Psoas muscle (tissue), 7 donors: ENCODE measurements at regions not wholly inside any gene's neighbourhood (a gene's known extent, or its start where the extent isn't known, plus 50 kb on each side); places are given as distances from the start of the nearest gene placed in this dataset.

Source experiments
- ATAC-seq, 4 donors: fragments of 200-7000 bp; cut with Tn5 transposase; one replicate each; pipeline ENCODE4 v1.9.1; 2020; ENCODE audit warnings: moderate library complexity in 3 of 4, mild to moderate bottlenecking in 2 of 4
- DNase-seq, 2 donors: peaks; one replicate each; pipeline ENCODE4 v3.0.0-alpha.2; 2020
- H3K27ac ChIP-seq: fragments of 200-600 bp; one replicate; pipeline ENCODE4 v1.8.0; 2022
- H3K27me3 ChIP-seq, 3 donors: fragments of 200-600 bp in 1 of 3; one replicate each; pipeline versions ENCODE4 v1.6.1 to v1.8.0; 2013 to 2022; ENCODE audit warnings: low read length in 2 of 3, mild to moderate bottlenecking in 2 of 3, moderate library complexity in 1 of 3; ENCODE audit not compliant: insufficient read depth in 3 of 3
- H3K36me3 ChIP-seq, 2 donors: fragments of 200-600 bp in 1 of 2; one replicate each; pipeline versions ENCODE4 v1.6.1 to v1.8.0; 2013 to 2022; ENCODE audit warnings: low read depth in 1 of 2, mild to moderate bottlenecking in 1 of 2, moderate library complexity in 1 of 2; ENCODE audit not compliant: insufficient read depth in 1 of 2
- H3K4me1 ChIP-seq: fragments of 200-600 bp; one replicate; pipeline ENCODE4 v1.8.0; 2022
- H3K4me3 ChIP-seq: fragments of 200-600 bp; one replicate; pipeline ENCODE4 v1.8.0; 2022; ENCODE audit warnings: mild to moderate bottlenecking
- H3K9me3 ChIP-seq: fragments of 200-600 bp; one replicate; pipeline ENCODE4 v1.8.0; 2022
- CTCF ChIP-seq: fragments of 200-600 bp; IDR thresholded peaks from one replicate; pipeline ENCODE4 v1.8.0; 2022; ENCODE audit warnings: antibody characterized with exemption
- WGBS, 3 donors: extraction: QIAGEN DNeasy Blood & Tissue Kit; methylation state at CpG; one replicate each; pipeline versions ENCODE4 v1.1.6 to v1.1.7; 2013; 5-methylcytosine and 5-hydroxymethylcytosine counted together
- intact Hi-C, 2 donors: fragments of 100-400 bp; cut with DNase I; formaldehyde crosslinking; loops; one replicate each; pipeline versions ENCODE4 v1.11.0 to v1.14.2; 2022
- donor health status: healthy with polysubstance abuse.
- donor health status: DM: no; HTN: no; CAD: no; lungs with moderate emphysema.
- donor health status: Bipolar disorder and iron deficiency.
- donor health status: healthy.
- donor health status: DM: yes; HTN: yes; CAD: no.
- donor health status: DM: no; HTN: no; CAD: no.
- donor health status: DM: yes; HTN: yes; CAD: no.

GRCh38 chr2:18363348-18363747 is 197.1 kb downstream of the RDH14 start:
- WGBS, 3 donors = 58 to 89% (median 82%) methylated on average over 3 of the region's 3 CpGs

DNA sequence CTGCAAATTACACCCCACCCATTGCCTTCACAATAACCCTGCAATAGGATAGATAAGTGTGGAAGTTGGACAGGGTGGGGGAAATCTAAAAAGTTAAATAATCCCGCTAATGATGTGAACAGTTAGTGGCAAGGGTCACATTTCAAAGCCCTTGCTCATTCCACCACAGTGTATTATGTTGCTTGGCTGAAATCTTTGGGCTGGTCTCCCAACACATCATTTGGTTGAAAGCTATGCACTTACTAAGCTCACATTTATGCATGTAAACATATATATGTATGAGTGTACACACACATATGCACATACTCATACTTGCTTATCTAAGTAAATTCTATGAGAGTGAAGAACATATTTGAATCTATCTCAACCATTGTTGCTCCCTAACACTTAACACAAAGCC is 197.8 kb downstream of the RDH14 start:
- H3K9me3 ChIP-seq = no peaks in the 10 kb centered on the region
- H3K4me3 ChIP-seq = no peak overlapping the region
- no peak overlapping the region for H3K27ac ChIP-seq
- H3K4me1 ChIP-seq = no peaks in the 10 kb centered on the region
- H3K27me3 ChIP-seq = no peaks in the 10 kb centered on the region
- whole genome bisulfite sequencing, 3 donors = 88 to 100% (median 96%) methylated on average over 1 of the region's 1 CpG
- ATAC-seq = no peak
- H3K36me3 ChIP-seq = no peaks in the 10 kb centered on the region
- DNase-seq = no peak
- TF ChIP-seq CTCF = no peak
- intact Hi-C loops = no loop called here

More at GRCh38 chr2:18363348-18363747, 197.1 kb downstream of the RDH14 start:
- Histone ChIP-seq H3K27me3 (no peaks in the 10 kb centered on the region), H3K36me3 (no peaks in the 10 kb centered on the region), H3K27ac (no peak overlapping the region), H3K4me3 (no peak overlapping the region), H3K9me3 (no peaks in the 10 kb centered on the region), H3K4me1 (no peaks in the 10 kb centered on the region)
- no peak for ATAC-seq
- no peak for TF ChIP-seq CTCF
- DNase-seq = no peak
- intact Hi-C loops = no loop called here

DNA sequence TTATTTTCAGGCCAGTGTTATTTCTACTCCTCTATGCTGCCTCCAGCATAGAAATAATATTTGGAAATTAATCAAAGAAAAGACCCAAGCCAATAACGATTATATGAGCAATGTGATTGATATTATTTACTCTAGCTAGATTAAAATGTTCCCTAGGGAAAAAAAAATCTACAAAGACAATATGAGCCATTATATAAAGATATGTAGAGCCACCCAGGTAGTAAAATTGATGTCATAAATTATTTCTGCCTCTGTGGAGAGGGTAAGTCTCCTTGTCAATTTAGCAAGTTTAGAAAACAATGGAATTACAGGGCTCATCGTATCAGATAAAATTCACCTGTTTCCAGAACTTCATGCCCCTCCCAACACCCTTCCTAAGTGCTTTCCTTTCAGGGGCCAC is 202.9 kb downstream of the RDH14 start:
- DNase-seq (no peak), ATAC-seq (no peak)
- TF ChIP-seq CTCF = no peak
- H3K4me3 ChIP-seq = no peak overlapping the region
- no peaks in the 10 kb centered on the region for H3K36me3 ChIP-seq
- intact Hi-C loops = no loop called here
- WGBS, 3 donors = 71 to 80% (median 77%) methylated on average over 2 of the region's 2 CpGs
- H3K27ac ChIP-seq = no peak overlapping the region
- no peaks in the 10 kb centered on the region for H3K4me1 ChIP-seq
- H3K27me3 ChIP-seq = no peaks in the 10 kb centered on the region
- no peaks in the 10 kb centered on the region for H3K9me3 ChIP-seq

DNA sequence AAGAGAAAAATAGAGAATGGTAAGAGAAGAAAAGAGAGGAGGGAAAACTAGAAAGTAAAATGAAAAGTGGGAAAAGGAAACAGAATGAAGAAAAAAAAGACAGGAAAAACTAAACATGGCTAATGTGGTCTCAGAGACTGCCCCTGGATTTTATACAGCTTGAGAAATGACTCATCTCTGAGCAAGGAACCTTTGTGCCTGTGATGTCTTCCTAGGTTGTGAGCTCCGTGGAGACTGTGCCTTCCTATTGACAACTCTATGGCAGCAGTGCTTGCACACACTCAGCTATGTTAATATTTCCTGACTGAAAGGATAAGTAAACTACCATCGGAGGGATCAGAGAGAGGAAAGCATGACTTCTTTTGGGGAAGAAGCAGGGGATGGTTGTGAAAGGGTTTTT is 203.8 kb downstream of the RDH14 start:
- no peak overlapping the region for H3K27ac ChIP-seq
- intact Hi-C loops = no loop called here
- ATAC-seq = no peak
- H3K27me3 ChIP-seq = no peaks in the 10 kb centered on the region
- 64 to 73% (median 71%) methylated on average over 2 of the region's 2 CpGs for WGBS, 3 donors
- H3K36me3 ChIP-seq = no peaks in the 10 kb centered on the region
- H3K4me1 ChIP-seq = no peaks in the 10 kb centered on the region
- H3K4me3 ChIP-seq = no peak overlapping the region
- DNase-seq = no peak
- no peaks in the 10 kb centered on the region for H3K9me3 ChIP-seq
- TF ChIP-seq CTCF = no peak

GRCh38 chr2:18349421-18349820 is 211.0 kb downstream of the RDH14 start:
- TF ChIP-seq CTCF = no peak
- intact Hi-C loops = no loop called here

More at GRCh38 chr2:18349421-18349820, 211.0 kb downstream of the RDH14 start:
- H3K9me3 ChIP-seq = no peaks in the 10 kb centered on the region
- no peak for ATAC-seq
- no peaks in the 10 kb centered on the region for H3K36me3 ChIP-seq
- no peaks in the 10 kb centered on the region for H3K4me1 ChIP-seq
- no peak overlapping the region for H3K4me3 ChIP-seq
- H3K27me3 ChIP-seq = no peaks in the 10 kb centered on the region
- no peak for DNase-seq
- whole genome bisulfite sequencing, 3 donors = 83 to 86% (median 85%) methylated on average over 1 of the region's 1 CpG
- no peak overlapping the region for H3K27ac ChIP-seq
